Ecto neural progenitor cell (in vitro differentiated cells): ENCODE measurements at regions not wholly inside any gene's neighbourhood (a gene's known extent, or its start where the extent isn't known, plus 50 kb on each side); places are given as distances from the start of the nearest gene placed in this dataset.

Experiments
- DNase-seq: peaks from one replicate; pipeline ENCODE4 v3.0.0-alpha.2; 2018; ENCODE audit warnings: low spot score

GRCh38 chr21:16492892-16493291 lies 763.1 kb downstream of the USP25 start:
- no peak for DNase-seq

DNA sequence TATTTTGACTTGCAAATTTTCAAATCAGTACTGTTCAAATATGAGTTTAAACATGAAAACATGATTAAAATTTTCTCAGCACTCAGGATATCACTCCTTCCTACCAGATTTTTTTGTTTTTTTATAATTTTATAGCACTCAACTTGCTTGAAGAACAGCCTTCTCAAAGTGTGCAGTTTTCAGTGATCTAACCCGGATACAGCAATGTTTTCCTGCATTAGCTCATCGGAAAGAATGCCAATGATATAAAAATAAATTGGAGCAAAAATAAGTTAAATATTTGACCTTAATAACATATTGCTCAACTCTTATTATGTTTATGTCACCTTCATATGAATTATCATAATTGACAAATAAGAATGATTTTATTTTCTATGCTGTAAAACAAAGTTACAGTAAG lies 766.8 kb downstream of the USP25 start:
- DNase-seq: no peak

GRCh38 chr21:16500271-16500670 lies 770.5 kb downstream of the USP25 start:
- no peak for DNase-seq

GRCh38 chr21:16502273-16502672 lies 772.5 kb downstream of the USP25 start:
- DNase-seq: no peak

GRCh38 chr21:16502897-16503296 lies 773.1 kb downstream of the USP25 start:
- no peak for DNase-seq

- no peak for DNase-seq
Observed at GRCh38 chr21:16504281-16504680, 774.5 kb downstream of the USP25 start.

DNA sequence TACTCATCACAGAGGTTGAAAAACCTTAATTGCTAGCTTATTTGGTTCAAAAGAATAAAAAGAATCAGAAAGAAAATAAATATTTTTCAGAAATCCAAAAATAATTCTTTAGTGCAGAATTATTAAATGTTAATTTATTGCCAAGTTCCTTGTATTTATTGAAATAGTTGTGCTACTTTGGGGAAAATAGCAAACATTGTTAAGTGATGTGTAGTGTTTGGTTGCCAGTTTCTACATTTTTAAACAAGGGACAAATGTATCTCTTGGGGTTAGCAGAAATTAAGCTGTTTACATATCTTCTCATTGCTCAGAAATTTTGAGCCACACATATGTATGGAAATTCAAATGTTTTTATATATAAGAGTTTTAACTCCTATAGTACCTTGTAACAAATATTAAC lies 775.0 kb downstream of the USP25 start:
- DNase-seq: no peak

DNA sequence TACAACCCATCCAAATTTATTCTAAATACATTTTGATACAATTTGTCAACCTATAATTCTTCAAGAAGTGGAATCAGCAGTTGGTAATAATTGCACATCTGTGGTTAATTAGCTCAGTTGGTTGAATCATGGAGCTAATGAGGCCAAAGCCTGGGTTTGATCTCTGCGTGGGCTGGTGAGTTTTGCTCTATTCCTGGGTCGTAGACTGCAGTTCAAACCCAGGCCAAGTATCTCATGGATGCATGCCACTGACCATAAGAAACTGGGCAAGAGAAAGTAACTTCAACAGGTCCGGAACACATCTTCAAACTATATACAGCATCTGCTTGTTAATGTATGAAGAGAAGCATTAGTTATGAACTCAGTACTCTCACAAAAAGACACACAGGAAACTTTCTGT lies 779.7 kb downstream of the USP25 start:
- DNase-seq: no peak

- no peak for DNase-seq
Observed at GRCh38 chr21:16514316-16514715, 784.5 kb downstream of the USP25 start.

GRCh38 chr21:16517383-16517782 lies 787.6 kb downstream of the USP25 start:
- no peak for DNase-seq

GRCh38 chr21:16519036-16519435 lies 789.3 kb downstream of the USP25 start:
- no peak for DNase-seq

- DNase-seq: no peak
Observed at GRCh38 chr21:16519644-16520043, 789.9 kb downstream of the USP25 start.

DNA sequence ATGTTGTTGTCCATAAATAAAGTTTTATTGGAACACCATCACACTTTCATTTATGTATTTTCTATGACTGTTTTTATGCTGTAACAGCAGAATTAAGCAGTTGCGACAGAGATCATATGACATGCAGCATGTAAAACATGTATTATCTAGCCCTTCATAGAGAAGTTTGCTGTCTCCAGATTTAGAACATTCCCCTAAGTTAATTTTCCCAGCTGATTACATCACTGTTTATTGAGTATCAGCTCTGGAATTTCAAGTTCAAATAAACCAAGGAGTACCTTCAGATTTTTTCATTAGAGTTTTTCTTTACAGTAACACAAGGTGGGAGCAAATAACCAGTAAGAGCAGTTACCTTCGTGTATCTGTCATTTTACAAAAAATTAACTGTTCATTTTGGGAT lies 792.8 kb downstream of the USP25 start:
- no peak for DNase-seq

- no peak for DNase-seq
Observed at GRCh38 chr21:16530656-16531055, 800.9 kb downstream of the USP25 start.

GRCh38 chr21:16532840-16533239 lies 803.1 kb downstream of the USP25 start:
- DNase-seq: no peak

DNA sequence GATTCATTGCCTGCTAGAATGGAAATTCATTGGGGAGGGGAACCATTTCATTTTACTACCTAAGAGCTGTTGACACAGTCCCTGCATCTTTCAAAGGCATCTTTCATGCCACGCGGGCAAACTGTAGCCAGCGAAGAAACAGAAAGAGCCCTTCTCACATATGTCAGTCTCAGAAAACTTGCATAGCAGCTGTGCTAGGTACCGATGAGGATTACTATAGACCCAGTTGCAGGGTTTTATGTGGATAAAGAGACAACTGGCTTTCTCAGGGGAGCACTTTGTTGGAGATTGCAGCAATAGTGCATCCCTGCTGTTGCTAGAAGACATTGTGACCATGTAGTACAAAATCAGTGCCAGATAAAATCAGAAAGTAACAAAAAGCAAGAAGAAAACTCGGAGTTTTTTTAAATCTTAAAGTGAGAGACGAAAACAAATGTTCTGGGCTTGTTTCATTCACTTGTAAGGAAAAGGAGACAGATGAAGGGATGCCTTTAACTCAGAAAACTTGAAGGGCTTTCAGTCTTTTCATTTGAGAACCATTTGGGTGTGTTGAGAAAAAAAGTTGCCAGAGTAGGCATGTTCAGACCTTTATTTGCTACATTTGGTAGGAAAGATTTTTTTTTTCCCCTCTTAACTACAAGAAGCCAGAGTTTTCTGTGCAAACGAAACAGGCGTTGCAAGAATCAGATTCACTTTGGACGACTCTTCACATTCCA lies 804.1 kb downstream of the USP25 start:
- DNase-seq: no peak

DNA sequence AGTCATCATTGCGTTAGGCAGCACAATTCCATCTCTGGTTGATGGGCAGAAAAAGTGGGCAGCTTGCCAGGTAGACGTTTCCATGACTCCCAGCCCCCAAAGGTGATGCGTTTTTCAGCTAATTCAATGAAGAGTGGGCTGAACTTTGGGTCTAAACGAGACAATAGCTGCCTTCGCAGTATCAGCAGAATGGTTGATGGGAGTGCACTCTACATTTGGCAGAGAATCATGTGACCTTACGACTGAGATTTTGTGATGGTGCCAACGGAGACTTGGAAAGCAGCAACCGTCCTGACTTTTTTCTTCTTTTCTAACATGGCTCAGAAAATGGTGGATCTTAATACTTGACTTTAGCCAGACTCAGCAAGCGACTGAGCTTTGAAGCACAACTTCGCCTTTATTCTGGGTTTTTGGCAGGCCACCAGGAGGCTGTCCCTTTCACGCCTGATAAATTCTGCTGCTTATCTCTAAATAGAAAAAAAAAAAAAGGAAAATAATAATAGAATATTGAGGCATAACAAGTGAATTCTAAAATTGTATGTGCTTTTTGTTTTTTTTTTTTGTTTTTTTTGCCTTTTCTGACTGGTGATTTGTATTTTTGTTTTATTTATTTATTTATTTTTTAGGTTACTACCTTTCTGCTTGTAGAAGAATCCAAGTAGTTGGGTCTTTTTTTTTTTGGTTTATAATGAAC lies 804.8 kb downstream of the USP25 start:
- DNase-seq: no peak

DNA sequence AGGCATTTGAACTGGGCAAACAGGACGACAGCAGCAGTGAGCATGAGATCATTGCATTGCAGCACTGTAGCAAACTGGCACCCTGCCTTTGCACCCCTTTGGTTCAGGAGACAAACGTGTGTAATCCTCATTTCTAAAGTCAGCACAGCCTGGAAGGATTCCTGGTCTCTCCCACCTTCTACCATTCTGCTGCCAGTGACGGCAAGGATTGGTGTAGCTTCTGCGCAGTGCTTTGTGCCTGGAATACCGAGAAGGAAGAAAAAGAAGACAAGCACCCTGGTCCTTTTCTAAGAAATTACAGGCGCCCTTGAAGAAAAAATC lies 805.3 kb downstream of the USP25 start:
- no peak for DNase-seq

- no peak for DNase-seq
Observed at GRCh38 chr21:16535626-16536025, 805.8 kb downstream of the USP25 start.

- DNase-seq: no peak
Observed at GRCh38 chr21:16536140-16536539, 806.4 kb downstream of the USP25 start.

- no peak for DNase-seq
Observed at GRCh38 chr21:16536643-16537434, 807.1 kb downstream of the USP25 start.

DNA sequence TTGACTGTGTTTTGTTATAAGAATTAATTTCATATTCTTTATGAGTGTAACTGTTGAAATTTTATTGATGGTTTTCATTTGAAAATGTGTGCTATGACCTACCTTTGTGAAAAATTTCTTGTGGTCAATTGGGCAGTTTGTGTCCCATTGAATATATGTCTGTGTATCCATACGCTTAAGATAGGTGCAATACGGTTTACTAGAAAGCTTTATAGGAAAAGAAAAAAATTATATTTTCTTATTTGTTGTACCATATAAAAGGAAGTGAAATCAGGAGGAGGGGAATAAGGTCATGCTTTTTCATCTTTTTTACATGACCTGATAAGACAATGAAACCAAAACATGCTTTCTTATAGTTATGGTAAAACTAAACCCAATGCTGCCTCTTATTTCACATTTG lies 807.7 kb downstream of the USP25 start:
- DNase-seq: no peak

- no peak for DNase-seq
Observed at GRCh38 chr21:16538405-16538804, 808.6 kb downstream of the USP25 start.
